Body of pancreas (tissue), 4 donors: ENCODE measurements at regions not wholly inside any gene's neighbourhood (a gene's known extent, or its start where the extent isn't known, plus 50 kb on each side); places are given as distances from the start of the nearest gene placed in this dataset.

Source experiments
- CTCF ChIP-seq, 7 experiments: fragments of 450-650 bp in 4 of 7; fragments of 200-600 bp in 3 of 7; sonication (generic) in 3 of 7; IDR thresholded peaks; one replicate each; pipeline ENCODE4 v1.5.1; 2016 to 2019; ENCODE audit warnings: antibody characterized with exemption in 7 of 7
- POLR2A ChIP-seq, 3 donors: fragments of 450-650 bp; IDR thresholded peaks; one replicate each; pipeline ENCODE4 v1.6.1; 2016; ENCODE audit warnings: antibody characterized with exemption in 3 of 3, mild to moderate bottlenecking in 2 of 3

GRCh38 chr3:127399154-127399553, 111.3 kb upstream of the PRR20G start:
- TF ChIP-seq CTCF (IDR thresholded peaks at IDR 0.05), result no peak
- no peak for TF ChIP-seq POLR2A (IDR thresholded peaks at IDR 0.05)
